ENCODE measurements at regions not wholly inside any gene's neighbourhood (a gene's known extent, or its start where the extent isn't known, plus 50 kb on each side); places are given as distances from the start of the nearest gene placed in this dataset.

DNA sequence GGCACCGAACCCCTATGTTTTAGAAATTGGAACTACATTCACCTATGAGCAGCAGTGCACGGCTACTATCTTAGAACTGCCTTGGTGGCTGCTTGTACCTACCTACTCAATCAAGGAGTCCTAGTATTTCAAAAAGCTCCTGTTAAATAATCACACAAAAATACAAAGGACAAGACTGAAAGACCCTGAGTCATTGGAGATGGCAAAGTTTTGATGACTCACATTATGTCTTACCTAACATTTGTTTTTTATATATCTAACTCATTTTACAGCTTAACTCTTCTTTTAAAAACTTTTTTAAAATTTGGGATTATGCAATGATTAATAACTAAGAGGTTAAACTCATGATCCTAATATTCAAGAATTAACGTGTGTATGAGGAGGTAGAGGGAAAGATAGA lies 1206.0 kb upstream of the TMPRSS15 start:
- DNase-seq (ENCODE audit: low read depth) = no peak

DNA sequence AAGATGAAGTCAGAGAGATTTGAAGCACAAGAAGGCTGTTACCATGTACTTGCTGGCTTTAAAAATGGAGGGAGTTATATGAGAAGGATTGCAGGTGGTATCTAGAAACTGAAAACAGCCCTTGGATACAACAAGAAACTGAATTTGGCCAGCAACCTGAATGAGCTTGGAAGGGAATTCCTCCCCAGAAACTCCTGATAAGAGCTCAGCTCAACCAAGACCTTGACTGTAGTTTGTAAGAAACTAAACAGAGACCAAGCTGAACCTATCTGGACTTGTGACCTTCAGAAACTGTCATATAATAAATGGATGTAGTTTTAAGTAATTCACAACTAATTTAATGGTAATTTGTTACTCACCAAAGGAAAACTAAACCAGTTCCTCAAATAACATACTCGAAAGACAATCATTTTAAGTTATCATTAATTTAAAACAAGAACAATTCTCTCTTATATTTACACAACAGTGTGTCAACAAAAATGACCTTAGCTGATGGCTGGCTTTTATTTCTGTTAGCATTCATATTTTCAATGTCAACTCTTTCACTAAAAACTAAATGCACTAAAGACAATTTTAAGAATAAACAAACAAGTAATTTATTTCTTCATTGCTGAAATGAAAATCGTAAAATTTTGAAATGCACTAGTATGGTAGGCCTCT lies 1218.4 kb upstream of the TMPRSS15 start:
- DNase-seq (ENCODE audit: low read depth) = no peak

GRCh38 chr21:19640964-19641363 lies 1237.4 kb upstream of the TMPRSS15 start:
- DNase-seq (ENCODE audit: low read depth) = no peak

DNA sequence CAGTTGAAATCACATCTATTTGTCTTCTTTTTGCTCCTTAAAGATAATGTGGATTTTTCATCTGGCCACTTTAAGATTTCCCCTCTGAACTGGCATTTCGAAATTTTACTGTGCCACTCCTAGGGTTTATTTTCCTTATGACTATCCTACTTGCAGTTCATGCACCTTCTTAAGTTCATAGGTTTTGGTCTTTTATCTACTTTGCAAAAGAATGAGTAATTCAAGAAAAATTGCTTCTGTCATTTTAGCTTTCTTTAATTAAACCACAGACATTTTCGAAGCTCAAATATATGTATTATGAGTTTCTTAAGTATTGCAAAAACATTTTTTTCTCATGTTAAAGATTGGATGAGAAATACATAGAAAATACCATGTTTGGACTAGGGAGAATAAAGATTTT lies 1244.8 kb upstream of the TMPRSS15 start:
- no peak for DNase-seq (ENCODE audit: low read depth)

DNA sequence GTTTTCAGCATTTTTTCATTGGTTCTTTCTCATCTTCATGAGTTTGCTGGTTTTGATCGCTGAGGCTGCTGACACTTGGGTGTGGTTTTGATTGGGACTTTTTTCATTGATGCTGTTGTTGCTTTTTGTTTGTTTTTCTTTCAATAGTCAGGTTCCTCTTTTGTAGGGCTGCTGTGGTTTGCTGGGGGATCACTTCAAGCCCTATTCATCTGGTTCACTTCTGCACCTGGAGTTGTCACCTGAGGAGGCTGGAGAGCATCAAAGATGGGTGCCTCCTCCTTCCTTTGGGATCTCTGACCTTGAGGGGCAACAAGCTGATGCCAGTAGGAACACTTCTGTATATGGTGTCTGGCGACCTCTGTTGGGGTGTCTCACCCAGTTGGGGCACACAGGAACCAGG lies 1279.9 kb upstream of the TMPRSS15 start:
- DNase-seq (ENCODE audit: low read depth) = no peak

DNA sequence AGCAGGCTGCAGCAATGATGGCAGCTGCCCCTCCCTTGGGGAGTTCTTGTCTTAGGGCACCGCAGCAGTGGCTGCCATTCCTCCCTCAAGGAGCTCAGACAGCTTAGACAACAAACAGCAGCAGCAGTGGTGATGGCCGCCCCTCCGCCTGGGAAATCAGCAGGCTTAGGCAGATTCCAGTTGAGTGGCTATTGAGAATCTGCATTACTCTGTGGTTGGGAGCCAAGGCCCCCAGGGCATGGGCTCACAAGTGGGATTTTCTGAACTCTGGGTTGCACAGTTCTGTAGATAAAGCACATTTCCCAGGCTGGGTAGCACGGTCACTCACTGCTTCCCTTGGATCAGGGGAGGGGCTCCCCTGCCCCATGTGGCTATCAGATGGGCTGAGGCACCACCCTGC lies 1280.7 kb upstream of the TMPRSS15 start:
- DNase-seq (ENCODE audit: low read depth) = no peak

GRCh38 chr21:19692231-19692630 lies 1288.6 kb upstream of the TMPRSS15 start:
- DNase-seq (ENCODE audit: low read depth) = no peak

DNA sequence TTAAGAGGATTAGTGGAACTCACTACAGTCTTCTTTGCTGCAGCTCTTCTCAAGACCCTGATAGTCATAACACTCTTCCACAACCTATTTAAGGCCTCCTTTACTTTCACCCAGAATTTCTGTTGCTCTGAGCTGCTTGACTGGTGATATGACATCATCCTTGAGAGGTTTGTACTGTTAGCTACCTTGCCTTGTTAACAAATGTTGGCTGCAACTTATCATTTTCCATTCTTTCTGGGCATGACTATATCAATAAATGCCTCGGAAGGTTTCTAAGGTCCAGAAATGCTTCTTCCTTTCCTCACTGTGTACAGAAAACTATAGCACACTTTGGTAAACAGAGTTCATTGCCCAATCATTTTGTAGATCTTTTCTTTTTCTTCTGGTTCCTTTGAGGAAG lies 1292.2 kb upstream of the TMPRSS15 start:
- DNase-seq (ENCODE audit: low read depth) = no peak

DNA sequence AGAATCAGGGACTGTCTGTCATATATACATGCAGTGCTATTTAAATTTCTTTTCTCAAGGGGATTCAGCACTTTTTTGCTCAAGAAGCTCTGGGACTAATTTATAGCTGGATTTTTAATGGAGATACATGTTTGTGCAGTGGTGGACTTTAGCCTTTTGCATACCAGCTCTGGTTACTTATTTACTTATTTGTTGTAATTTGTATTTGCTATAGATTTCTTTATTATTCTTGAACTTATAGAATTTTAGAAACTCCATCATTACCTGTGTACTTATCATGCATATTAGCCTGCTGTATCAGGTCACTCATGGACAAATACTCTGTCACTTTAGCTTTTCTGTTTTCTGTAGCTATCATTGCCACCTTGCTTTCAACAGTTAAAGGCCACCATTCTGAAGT lies 1296.9 kb upstream of the TMPRSS15 start:
- DNase-seq (ENCODE audit: low read depth) = no peak

GRCh38 chr21:19702726-19703125 lies 1295.5 kb upstream of the NCAM2 start:
- no peak for DNase-seq (ENCODE audit: low read depth)

DNA sequence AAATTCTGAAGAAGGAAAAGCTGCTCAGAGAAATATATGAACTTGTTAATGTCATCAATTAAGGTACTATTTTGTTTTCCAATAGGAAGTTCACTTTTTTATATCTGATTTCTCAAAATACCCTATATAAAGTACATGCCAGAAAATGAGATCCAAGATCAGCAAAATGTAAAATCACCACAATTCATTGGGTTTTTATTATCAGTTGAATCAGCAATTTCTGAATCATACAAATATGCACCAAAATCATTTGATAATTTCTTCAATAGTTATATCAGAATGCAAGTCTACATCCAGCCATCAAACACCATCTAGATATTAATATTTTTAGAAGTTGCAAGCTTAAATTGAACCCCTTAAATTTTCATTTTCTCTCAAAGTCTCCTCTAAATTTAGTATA lies 1293.4 kb upstream of the NCAM2 start:
- DNase-seq (ENCODE audit: low read depth) = no peak

DNA sequence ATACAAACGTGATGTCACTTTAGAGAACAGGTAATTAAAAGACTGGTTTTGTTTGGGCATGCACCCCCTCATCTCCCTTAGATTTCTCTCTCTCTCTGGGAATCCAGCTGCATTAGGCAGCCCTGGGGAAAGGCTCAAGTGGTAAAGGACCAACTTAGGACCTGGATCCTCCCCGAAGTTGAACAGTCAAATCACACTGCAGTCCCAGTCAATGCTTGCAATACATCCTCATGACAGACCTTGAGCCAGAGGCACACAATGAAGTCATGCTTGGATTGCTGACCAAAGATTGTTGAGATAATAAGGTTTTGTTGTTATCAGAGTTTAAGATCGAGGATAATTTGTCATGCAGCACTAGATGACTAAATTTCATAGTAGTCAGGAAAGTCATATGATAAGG lies 1285.8 kb upstream of the NCAM2 start:
- no peak for DNase-seq (ENCODE audit: low read depth)

DNA sequence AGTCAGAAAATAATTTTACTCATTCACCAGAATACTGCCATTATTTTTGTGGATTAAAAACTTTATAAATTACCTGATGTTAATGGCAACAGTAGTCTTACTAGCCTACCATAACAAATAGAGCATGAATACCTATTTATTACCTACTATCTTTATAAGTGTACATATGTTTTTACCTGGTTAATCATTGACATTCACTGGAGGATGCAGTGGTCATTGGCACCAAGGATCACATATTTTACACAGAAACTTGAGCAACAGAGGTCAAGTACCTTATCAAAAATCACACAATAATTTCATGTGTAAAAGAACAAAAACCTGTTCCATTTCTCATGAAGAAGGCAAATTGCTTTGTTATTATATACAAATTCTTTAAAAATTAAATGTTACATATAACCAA lies 1284.9 kb upstream of the NCAM2 start:
- no peak for DNase-seq (ENCODE audit: low read depth)

- DNase-seq (ENCODE audit: low read depth) = no peak
These were observed 1274.1 kb upstream of the NCAM2 start for GRCh38 chr21:19724081-19724480.

DNA sequence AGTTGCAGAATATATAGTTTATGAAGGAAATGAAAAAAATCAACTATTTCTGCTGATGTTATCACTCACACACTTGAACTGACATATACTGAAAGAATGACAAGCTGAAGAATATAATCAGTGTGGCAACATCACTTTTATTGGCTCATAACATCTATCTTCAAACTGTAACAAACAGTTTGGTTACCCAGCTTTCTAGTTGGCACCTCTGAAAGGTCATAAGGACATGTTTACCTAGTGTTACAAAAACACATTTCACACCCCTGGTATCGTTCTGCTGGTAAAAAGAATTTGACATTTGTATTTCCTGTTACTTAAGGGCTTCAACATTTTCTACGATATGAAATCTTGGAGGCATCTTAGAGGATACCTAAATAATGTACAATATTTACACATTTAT lies 1267.0 kb upstream of the NCAM2 start:
- no peak for DNase-seq (ENCODE audit: low read depth)

DNA sequence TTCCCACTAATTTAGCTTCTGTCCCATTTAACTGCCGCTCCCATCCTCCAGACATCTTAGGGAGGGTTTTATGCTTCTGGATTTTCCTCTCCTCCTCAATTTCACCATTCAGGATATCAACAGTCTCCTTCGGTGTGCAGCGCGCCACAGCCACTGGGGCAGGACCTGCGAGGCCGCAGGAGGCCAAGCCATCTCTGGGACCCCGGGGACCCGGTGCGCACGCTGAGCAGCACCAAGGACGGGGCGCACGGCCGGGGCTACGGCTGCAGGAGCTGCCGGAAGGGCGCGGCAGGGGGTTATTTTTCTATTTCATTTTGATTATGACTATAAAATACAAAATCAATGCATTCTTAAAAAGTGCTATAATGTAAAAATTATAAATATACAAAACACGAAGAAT lies 1238.4 kb upstream of the NCAM2 start:
- no peak for DNase-seq (ENCODE audit: low read depth)

GRCh38 chr21:19767546-19767945 lies 1230.7 kb upstream of the NCAM2 start:
- DNase-seq (ENCODE audit: low read depth) = no peak

DNA sequence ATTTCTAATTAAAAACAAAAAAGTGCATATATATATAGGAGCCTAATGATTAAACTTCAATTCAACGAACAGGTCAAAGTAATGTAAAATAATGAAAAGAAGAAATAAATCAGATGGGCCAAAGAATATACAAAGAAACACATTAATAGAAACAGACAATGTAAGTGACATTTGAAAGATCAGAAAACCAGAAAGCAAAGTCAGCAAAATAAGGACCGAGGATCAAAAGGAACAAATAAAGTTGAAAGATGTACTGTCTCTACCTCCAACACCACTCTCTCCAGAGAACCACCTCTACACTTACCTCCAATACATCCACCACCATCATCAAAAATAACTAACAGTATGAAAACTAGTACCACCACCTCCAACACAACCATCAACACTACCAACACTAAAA lies 1226.3 kb upstream of the NCAM2 start:
- DNase-seq (ENCODE audit: low read depth) = no peak

DNA sequence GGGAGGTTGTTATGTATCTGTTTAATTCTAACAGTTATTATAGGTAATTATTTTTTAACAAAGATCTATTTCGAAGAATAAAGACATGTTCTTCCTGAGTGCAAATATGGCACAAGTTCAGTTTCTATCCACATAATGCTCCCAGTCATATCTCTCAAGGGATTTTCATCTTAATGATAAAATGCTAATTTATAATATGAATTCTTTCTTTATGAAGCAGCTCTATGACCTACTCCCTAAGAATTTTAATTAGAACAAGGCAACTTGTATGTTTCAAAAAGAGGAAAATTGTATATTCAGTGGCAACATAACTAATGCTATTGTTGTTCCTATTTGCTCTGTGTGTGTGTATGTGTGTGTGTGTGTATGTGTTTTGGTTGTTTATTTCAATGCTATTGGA lies 1222.1 kb upstream of the NCAM2 start:
- no peak for DNase-seq (ENCODE audit: low read depth)

DNA sequence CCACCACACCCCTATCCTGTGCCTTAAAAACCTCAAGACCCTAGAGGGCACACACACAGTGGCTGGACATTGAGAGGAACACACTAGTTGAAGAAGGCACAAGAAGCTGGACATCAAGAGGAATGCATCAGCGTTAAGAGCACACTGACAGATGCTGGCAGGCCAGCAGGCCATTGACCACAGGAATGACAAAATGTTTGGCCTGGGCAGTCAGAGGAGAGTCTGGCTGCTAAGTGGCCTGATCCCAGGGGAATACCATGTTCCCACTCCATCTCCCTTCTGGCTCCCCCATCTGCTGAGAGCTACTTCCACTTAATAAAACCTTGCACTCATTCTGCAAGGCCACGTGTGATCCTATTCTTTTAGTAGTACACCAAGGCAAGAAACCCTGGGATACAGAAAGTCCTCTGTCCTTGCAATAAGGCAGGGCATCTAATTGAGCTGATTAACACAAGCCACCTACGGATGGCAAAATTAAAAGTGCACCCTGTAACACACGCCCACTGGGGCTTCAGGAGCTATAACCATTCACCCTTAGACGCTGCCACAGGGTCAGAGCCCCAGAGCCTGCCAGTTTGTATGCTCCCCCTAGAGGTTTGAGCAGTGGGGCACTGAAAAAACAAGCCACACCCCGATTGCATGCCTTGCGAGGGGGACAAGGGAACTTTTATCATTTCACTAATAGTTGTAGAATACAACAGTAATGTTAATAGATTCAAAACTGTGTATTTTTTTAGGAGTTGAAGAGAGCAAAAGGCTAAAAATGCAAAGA lies 1216.1 kb upstream of the NCAM2 start:
- no peak for DNase-seq (ENCODE audit: low read depth)

GRCh38 chr21:19785941-19786340 lies 1212.3 kb upstream of the NCAM2 start:
- DNase-seq (ENCODE audit: low read depth) = no peak

- no peak for DNase-seq (ENCODE audit: low read depth)
These were observed 1206.2 kb upstream of the NCAM2 start for GRCh38 chr21:19792004-19792403.

DNA sequence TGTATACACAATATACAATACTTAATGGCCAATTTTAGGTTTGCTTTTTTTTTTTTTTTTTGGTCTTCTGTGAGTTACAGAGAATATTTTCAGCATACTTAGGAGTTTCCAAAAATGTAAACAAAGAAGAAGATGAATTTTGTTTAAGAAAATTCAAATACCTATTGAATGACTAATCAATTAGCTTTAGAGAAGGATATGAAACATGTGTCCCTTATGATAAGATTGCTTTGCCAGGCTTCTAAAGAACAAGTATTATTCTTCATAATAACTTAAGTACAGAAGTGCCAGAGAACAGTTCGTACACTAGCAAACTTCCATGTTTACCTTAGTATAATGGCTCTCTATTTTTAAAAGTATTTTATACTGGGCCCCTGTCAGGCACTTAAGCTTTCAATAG lies 1191.0 kb upstream of the NCAM2 start:
- DNase-seq (ENCODE audit: low read depth) = no peak

- no peak for DNase-seq (ENCODE audit: low read depth)
These were observed 1187.4 kb upstream of the NCAM2 start for GRCh38 chr21:19810779-19811178.

Measured in LHCN-M2 (cell line).